HEK293 (cell line): ENCODE measurements at regions not wholly inside any gene's neighbourhood (a gene's known extent, or its start where the extent isn't known, plus 50 kb on each side); places are given as distances from the start of the nearest gene placed in this dataset.

Source experiments
- CTCF ChIA-PET: fragments of 350-600 bp; formaldehyde crosslinking; extraction: SDS; loops from one replicate; lab custom pipeline; 2021; ENCODE audit warnings: antibody characterized with exemption; lab: Yijun Ruan, JAX
- POLR2A ChIA-PET: fragments of 300-600 bp; formaldehyde crosslinking; extraction: SDS; loops from one replicate; lab custom pipeline; 2020; ENCODE audit warnings: antibody characterized with exemption, inconsistent platforms; lab: Yijun Ruan, JAX
- H3K27ac ChIP-seq: fragments of 200-500 bp; sonication (Bioruptor generic); 2 replicates; pipeline ENCODE4 v1.5.1; 2014; ENCODE audit warnings: low read depth, low read length, control low read depth, inconsistent platforms; ENCODE audit errors: extremely low read depth
- H3K36me3 ChIP-seq, 2 experiments: fragments of 200-500 bp in 1 of 2; sonication (Bioruptor generic) in 1 of 2; 1 replicate in 1 of 2; 2 replicates in 1 of 2; pipeline ENCODE4 v1.5.1; 2014 to 2017; ENCODE audit warnings: inconsistent platforms in 2 of 2, low read length in 2 of 2; ENCODE audit not compliant: control insufficient read depth in 2 of 2, insufficient read depth in 1 of 2
- H3K4me1 ChIP-seq: fragments of 200-500 bp; sonication (Bioruptor generic); 2 replicates; pipeline ENCODE4 v1.5.1; 2014; ENCODE audit warnings: mild to moderate bottlenecking, low read length, inconsistent platforms; ENCODE audit not compliant: control insufficient read depth, insufficient read depth
- H3K4me3 ChIP-seq: 2 replicates; pipeline ENCODE4 v1.5.1; 2011; ENCODE audit warnings: low read depth, mild to moderate bottlenecking, control low read depth, low read length, moderate library complexity
- H3K9me3 ChIP-seq: fragments of 200-500 bp; sonication (Bioruptor generic); 2 replicates; pipeline ENCODE4 v1.5.1; 2014; ENCODE audit warnings: low read depth, low read length, inconsistent platforms; ENCODE audit not compliant: control insufficient read depth, insufficient read depth
- IKZF3 ChIP-seq: fragments of 450-650 bp; IDR thresholded peaks from 2 replicates; pipeline ENCODE4 v1.5.0; 2018; ENCODE audit warnings: missing biosample characterization, mild to moderate bottlenecking, missing genetic modification characterization, moderate library complexity
- OSR2 ChIP-seq: fragments of 450-650 bp; formaldehyde crosslinking; IDR thresholded peaks from 2 replicates; pipeline ENCODE4 v1.5.1; 2016; ENCODE audit warnings: missing biosample characterization, missing genetic modification characterization
- SP3 ChIP-seq: fragments of 450-650 bp; formaldehyde crosslinking; IDR thresholded peaks from 2 replicates; pipeline ENCODE4 v1.5.1; 2016; ENCODE audit warnings: missing biosample characterization, missing genetic modification characterization
- YY1 ChIP-seq: fragments of 450-650 bp; formaldehyde crosslinking; IDR thresholded peaks from 2 replicates; pipeline ENCODE4 v1.5.1; 2018; ENCODE audit warnings: missing biosample characterization, missing genetic modification characterization
- ZBTB1 ChIP-seq: fragments of 450-650 bp; formaldehyde crosslinking; IDR thresholded peaks from 2 replicates; pipeline ENCODE4 v1.5.1; 2016; ENCODE audit warnings: missing biosample characterization, missing genetic modification characterization
- ZFP3 ChIP-seq: fragments of 450-650 bp; formaldehyde crosslinking; IDR thresholded peaks from 2 replicates; pipeline ENCODE4 v1.5.1; 2016; ENCODE audit warnings: low read depth, missing biosample characterization, missing genetic modification characterization
- ZNF114 ChIP-seq: fragments of 450-650 bp; formaldehyde crosslinking; IDR thresholded peaks from 2 replicates; pipeline ENCODE4 v1.5.0; 2017; ENCODE audit warnings: missing biosample characterization, missing genetic modification characterization
- ZNF140 ChIP-seq: fragments of 450-650 bp; formaldehyde crosslinking; IDR thresholded peaks from 2 replicates; pipeline ENCODE4 v1.5.1; 2016; ENCODE audit warnings: missing biosample characterization, missing genetic modification characterization
- ZNF214 ChIP-seq: fragments of 450-650 bp; formaldehyde crosslinking; IDR thresholded peaks from 2 replicates; pipeline ENCODE4 v1.5.1; 2017; ENCODE audit warnings: missing biosample characterization, mild to moderate bottlenecking, missing genetic modification characterization, borderline replicate concordance
- ZNF23 ChIP-seq: fragments of 450-650 bp; formaldehyde crosslinking; IDR thresholded peaks from 2 replicates; pipeline ENCODE4 v1.5.1; 2016; ENCODE audit warnings: missing biosample characterization, missing genetic modification characterization, borderline replicate concordance
- ZNF248 ChIP-seq: fragments of 450-650 bp; formaldehyde crosslinking; IDR thresholded peaks from 2 replicates; pipeline ENCODE4 v1.5.1; 2017; ENCODE audit warnings: missing biosample characterization, missing genetic modification characterization
- ZNF266 ChIP-seq: fragments of 450-650 bp; formaldehyde crosslinking; IDR thresholded peaks from 2 replicates; pipeline ENCODE4 v1.5.1; 2016; ENCODE audit warnings: missing biosample characterization, missing genetic modification characterization, low read depth
- ZNF311 ChIP-seq: fragments of 450-650 bp; formaldehyde crosslinking; IDR thresholded peaks from 2 replicates; pipeline ENCODE4 v1.5.1; 2017; ENCODE audit warnings: missing biosample characterization, missing genetic modification characterization, borderline replicate concordance
- ZNF350 ChIP-seq: fragments of 450-650 bp; formaldehyde crosslinking; IDR thresholded peaks from 2 replicates; pipeline ENCODE4 v1.5.0; 2017; ENCODE audit warnings: missing biosample characterization, mild to moderate bottlenecking, missing genetic modification characterization
- ZNF513 ChIP-seq: fragments of 450-650 bp; IDR thresholded peaks from 2 replicates; pipeline ENCODE4 v1.5.1; 2018; ENCODE audit warnings: missing biosample characterization, missing genetic modification characterization
- ZNF530 ChIP-seq: fragments of 450-650 bp; formaldehyde crosslinking; IDR thresholded peaks from 2 replicates; pipeline ENCODE4 v1.5.1; 2016; ENCODE audit warnings: low read depth, missing biosample characterization, missing genetic modification characterization
- ZNF610 ChIP-seq: fragments of 450-650 bp; formaldehyde crosslinking; IDR thresholded peaks from 2 replicates; pipeline ENCODE4 v1.5.1; 2016; ENCODE audit warnings: missing biosample characterization, missing genetic modification characterization, borderline replicate concordance
- ZNF645 ChIP-seq: fragments of 450-650 bp; formaldehyde crosslinking; IDR thresholded peaks from 2 replicates; pipeline ENCODE4; 2016; ENCODE audit warnings: missing biosample characterization, missing genetic modification characterization
- ZNF660 ChIP-seq: fragments of 450-650 bp; IDR thresholded peaks from 2 replicates; pipeline ENCODE4 v1.5.1; 2018; ENCODE audit warnings: missing biosample characterization, mild to moderate bottlenecking, missing genetic modification characterization
- ZNF677 ChIP-seq: fragments of 450-650 bp; IDR thresholded peaks from 2 replicates; pipeline ENCODE4 v1.5.0; 2018; ENCODE audit warnings: missing biosample characterization, mild to moderate bottlenecking, missing genetic modification characterization, moderate library complexity
- ZNF785 ChIP-seq: fragments of 450-650 bp; formaldehyde crosslinking; IDR thresholded peaks from 2 replicates; pipeline ENCODE4 v1.5.1; 2016; ENCODE audit warnings: missing biosample characterization, missing genetic modification characterization
- TF ChIP-seq, protein P1 (sequence below): fragments of 450-650 bp; formaldehyde crosslinking; IDR thresholded peaks from 2 replicates; pipeline ENCODE4 v1.5.1; 2016; ENCODE audit warnings: missing biosample characterization, missing genetic modification characterization
- TF ChIP-seq, protein P2 (sequence below): fragments of 450-650 bp; formaldehyde crosslinking; IDR thresholded peaks from 2 replicates; pipeline ENCODE4 v1.5.1; 2017; ENCODE audit warnings: missing biosample characterization, missing genetic modification characterization
- TF ChIP-seq, protein P3 (sequence below): fragments of 450-650 bp; formaldehyde crosslinking; IDR thresholded peaks from 2 replicates; pipeline ENCODE4 v1.5.0; 2017; ENCODE audit warnings: missing biosample characterization, missing genetic modification characterization, borderline replicate concordance
- TF ChIP-seq, protein P4 (sequence below): fragments of 450-650 bp; formaldehyde crosslinking; IDR thresholded peaks from 2 replicates; pipeline ENCODE4 v1.5.1; 2017; ENCODE audit warnings: missing biosample characterization, missing genetic modification characterization

DNA sequence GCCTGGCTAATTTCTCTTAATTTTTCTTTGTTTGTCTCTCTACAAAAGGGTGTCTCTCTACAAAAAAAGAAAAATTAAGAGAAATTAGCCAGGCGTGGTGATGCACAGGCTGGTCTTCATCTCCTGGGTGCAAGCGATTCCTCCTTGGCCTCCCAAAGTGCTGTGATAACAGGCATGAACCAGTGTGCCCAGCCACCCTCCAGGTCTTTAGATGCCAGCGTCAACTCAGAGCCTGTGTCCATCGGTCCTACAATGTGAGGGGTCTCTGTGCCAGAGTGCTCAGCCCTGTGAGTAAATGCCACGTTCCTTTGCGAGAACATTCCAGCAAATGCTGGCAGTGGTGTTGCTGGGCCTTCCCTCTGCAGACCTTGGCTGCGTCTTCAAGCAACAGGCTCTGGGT lies 62.7 kb downstream of the IGF2 start (continued):
- TF ChIP-seq ZNF677 (tag by site-specific recombination) (no peak), ZNF350 (tag by site-specific recombination) (no peak), ZNF23 (tag by site-specific recombination) (no peak), OSR2 (no peak), ZNF785 (no peak), IKZF3 (tag by site-specific recombination) (no peak), ZNF311 (tag by site-specific recombination) (no peak), ZNF248 (no peak), ZNF513 (tag by site-specific recombination) (no peak), ZNF530 (no peak), ZNF266 (no peak)
- TF ChIP-seq, protein P1, sequence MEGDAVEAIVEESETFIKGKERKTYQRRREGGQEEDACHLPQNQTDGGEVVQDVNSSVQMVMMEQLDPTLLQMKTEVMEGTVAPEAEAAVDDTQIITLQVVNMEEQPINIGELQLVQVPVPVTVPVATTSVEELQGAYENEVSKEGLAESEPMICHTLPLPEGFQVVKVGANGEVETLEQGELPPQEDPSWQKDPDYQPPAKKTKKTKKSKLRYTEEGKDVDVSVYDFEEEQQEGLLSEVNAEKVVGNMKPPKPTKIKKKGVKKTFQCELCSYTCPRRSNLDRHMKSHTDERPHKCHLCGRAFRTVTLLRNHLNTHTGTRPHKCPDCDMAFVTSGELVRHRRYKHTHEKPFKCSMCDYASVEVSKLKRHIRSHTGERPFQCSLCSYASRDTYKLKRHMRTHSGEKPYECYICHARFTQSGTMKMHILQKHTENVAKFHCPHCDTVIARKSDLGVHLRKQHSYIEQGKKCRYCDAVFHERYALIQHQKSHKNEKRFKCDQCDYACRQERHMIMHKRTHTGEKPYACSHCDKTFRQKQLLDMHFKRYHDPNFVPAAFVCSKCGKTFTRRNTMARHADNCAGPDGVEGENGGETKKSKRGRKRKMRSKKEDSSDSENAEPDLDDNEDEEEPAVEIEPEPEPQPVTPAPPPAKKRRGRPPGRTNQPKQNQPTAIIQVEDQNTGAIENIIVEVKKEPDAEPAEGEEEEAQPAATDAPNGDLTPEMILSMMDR (tag by site-specific recombination), result no peak
- TF ChIP-seq, protein P2, sequence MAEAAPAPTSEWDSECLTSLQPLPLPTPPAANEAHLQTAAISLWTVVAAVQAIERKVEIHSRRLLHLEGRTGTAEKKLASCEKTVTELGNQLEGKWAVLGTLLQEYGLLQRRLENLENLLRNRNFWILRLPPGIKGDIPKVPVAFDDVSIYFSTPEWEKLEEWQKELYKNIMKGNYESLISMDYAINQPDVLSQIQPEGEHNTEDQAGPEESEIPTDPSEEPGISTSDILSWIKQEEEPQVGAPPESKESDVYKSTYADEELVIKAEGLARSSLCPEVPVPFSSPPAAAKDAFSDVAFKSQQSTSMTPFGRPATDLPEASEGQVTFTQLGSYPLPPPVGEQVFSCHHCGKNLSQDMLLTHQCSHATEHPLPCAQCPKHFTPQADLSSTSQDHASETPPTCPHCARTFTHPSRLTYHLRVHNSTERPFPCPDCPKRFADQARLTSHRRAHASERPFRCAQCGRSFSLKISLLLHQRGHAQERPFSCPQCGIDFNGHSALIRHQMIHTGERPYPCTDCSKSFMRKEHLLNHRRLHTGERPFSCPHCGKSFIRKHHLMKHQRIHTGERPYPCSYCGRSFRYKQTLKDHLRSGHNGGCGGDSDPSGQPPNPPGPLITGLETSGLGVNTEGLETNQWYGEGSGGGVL (tag by site-specific recombination), result no peak
- TF ChIP-seq, protein P3, sequence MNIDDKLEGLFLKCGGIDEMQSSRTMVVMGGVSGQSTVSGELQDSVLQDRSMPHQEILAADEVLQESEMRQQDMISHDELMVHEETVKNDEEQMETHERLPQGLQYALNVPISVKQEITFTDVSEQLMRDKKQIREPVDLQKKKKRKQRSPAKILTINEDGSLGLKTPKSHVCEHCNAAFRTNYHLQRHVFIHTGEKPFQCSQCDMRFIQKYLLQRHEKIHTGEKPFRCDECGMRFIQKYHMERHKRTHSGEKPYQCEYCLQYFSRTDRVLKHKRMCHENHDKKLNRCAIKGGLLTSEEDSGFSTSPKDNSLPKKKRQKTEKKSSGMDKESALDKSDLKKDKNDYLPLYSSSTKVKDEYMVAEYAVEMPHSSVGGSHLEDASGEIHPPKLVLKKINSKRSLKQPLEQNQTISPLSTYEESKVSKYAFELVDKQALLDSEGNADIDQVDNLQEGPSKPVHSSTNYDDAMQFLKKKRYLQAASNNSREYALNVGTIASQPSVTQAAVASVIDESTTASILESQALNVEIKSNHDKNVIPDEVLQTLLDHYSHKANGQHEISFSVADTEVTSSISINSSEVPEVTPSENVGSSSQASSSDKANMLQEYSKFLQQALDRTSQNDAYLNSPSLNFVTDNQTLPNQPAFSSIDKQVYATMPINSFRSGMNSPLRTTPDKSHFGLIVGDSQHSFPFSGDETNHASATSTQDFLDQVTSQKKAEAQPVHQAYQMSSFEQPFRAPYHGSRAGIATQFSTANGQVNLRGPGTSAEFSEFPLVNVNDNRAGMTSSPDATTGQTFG (tag by site-specific recombination), result no peak
- TF ChIP-seq, protein P4, sequence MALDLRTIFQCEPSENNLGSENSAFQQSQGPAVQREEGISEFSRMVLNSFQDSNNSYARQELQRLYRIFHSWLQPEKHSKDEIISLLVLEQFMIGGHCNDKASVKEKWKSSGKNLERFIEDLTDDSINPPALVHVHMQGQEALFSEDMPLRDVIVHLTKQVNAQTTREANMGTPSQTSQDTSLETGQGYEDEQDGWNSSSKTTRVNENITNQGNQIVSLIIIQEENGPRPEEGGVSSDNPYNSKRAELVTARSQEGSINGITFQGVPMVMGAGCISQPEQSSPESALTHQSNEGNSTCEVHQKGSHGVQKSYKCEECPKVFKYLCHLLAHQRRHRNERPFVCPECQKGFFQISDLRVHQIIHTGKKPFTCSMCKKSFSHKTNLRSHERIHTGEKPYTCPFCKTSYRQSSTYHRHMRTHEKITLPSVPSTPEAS (tag by site-specific recombination), result no peak

- Histone ChIP-seq H3K4me3 (no peak overlapping the region), H3K36me3 (no peaks in the 10 kb centered on the region), H3K27ac (no peak overlapping the region), H3K9me3 (no peaks in the 10 kb centered on the region), H3K4me1 (no peaks in the 10 kb centered on the region)
- POLR2A ChIA-PET, result no interaction called here
- CTCF ChIA-PET, result interaction anchor here (1.8 kb wide), 1 partner anchor 77 kb away, joined by 7 read pairs; no protein-coding TSS in a partner anchor
- TF ChIP-seq ZNF214 (no peak), ZNF660 (no peak), ZNF140 (tag by site-specific recombination) (no peak), ZFP3 (tag by site-specific recombination) (no peak), ZNF610 (no peak), SP3 (tag by site-specific recombination) (no peak), YY1 (tag by site-specific recombination) (no peak), ZNF645 (tag by site-specific recombination) (no peak), ZBTB1 (no peak), ZNF114 (tag by site-specific recombination) (no peak)
- TF ChIP-seq, protein P3 (tag by site-specific recombination), result no peak
These were observed 64.8 kb downstream of the IGF2 start for GRCh38 chr11:2074266-2074825.
